ENCODE measurements at regions not wholly inside any gene's neighbourhood (a gene's known extent, or its start where the extent isn't known, plus 50 kb on each side); places are given as distances from the start of the nearest gene placed in this dataset.

DNA sequence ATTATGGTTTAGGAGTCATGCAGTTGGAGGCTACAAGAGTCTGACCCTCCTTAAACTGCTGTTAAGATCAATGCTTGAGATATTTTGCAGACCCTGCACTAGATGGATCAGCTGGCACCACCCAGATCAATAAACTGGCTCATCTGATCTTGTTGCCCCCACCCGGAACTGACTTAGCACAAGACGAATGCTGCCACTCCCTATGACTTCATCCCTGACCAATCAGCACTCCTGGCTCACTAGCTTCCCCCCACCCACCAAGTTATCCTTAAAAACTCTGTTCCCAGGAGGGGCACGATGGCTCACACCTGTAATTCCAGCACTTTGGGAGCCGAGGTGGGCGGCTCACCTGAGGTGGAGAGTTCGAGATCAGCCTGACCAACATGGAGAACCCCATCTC lies 594.0 kb downstream of the NTRK3 start:
- ChIA-PET CTCF (no interaction called here), POLR2A (ENCODE audit: low non-redundant PET) (no interaction called here)
- no TSS peak for BruUV-seq (replicated peaks)
- TF ChIP-seq EZH2 (IDR thresholded peaks at IDR 0.05; ENCODE audit: borderline replicate concordance, low read depth, low read length, poor library complexity, severe bottlenecking): no peak
- TF ChIP-seq, protein P1, sequence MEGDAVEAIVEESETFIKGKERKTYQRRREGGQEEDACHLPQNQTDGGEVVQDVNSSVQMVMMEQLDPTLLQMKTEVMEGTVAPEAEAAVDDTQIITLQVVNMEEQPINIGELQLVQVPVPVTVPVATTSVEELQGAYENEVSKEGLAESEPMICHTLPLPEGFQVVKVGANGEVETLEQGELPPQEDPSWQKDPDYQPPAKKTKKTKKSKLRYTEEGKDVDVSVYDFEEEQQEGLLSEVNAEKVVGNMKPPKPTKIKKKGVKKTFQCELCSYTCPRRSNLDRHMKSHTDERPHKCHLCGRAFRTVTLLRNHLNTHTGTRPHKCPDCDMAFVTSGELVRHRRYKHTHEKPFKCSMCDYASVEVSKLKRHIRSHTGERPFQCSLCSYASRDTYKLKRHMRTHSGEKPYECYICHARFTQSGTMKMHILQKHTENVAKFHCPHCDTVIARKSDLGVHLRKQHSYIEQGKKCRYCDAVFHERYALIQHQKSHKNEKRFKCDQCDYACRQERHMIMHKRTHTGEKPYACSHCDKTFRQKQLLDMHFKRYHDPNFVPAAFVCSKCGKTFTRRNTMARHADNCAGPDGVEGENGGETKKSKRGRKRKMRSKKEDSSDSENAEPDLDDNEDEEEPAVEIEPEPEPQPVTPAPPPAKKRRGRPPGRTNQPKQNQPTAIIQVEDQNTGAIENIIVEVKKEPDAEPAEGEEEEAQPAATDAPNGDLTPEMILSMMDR (conservative IDR thresholded peaks at IDR 0.05; ENCODE audit: low read depth, low read length): no peak
- H3K9me3 ChIP-seq (ENCODE audit: low read depth, low read length, poor library complexity, severe bottlenecking): peaks cover 18% of the 10 kb centered on the region
- intact Hi-C loops (cut with micrococcal nuclease; ENCODE audit: unreplicated experiment): no loop called here
- H3K4me1 ChIP-seq (ENCODE audit: insufficient read depth, low read length, poor library complexity, severe bottlenecking): no peaks in the 10 kb centered on the region
- no peaks in the 10 kb centered on the region for H3K36me3 ChIP-seq (ENCODE audit: insufficient read depth, low read length, poor library complexity, severe bottlenecking)
- H3K4me3 ChIP-seq (ENCODE audit: low read depth, low read length, poor library complexity, severe bottlenecking): no peak overlapping the region
- no peak for DNase-seq (ENCODE audit: low spot score)
- no peaks in the 10 kb centered on the region for H3K27me3 ChIP-seq (replicated peaks; ENCODE audit: insufficient read depth, low read depth, low read length, poor library complexity)
- no peak overlapping the region for H3K27ac ChIP-seq (ENCODE audit: low read depth, low read length, poor library complexity, severe bottlenecking)

DNA sequence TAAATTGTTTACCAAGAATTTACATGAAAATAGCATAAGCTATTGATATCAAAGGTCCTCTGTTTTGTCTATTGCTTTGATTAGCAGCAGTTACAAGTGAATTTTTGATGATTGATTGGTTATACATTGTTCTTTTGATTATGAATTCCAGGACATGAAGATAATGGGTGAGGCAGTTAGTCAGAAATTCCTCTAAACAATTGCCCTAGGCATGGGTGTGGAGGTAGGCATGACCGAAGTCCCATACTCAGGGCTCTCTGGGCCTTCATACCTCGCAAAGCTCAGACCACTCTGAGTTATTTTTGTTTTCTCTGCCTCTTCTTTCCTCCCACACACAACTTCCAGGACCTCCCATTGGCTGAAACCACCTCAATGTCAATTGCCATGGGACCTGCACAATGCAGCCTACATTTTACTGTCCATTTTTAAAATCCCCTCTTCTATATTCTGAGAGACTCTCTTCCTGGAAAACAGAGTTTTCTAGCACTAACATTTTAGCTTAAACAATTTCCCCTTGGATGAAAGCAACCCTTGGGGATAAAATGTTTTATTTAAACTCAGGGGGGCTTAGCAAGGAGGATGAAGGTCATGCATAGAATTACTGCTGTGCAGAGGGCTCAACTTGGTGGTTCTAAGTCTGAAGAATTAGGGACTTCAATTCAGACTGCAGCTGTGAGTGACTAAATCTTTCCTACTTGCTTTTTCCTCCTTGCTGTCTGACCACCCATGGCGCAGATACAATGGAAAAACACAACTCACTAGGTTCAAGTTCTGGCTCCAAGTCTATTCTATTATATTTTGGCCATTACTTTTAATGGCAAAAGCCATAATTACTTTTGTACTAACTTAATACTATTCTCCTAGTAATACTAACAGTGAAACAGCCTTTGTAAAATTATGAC lies 594.8 kb downstream of the NTRK3 start:
- no TSS peak for BruUV-seq (replicated peaks)
- Histone ChIP-seq H3K27me3 (replicated peaks; ENCODE audit: insufficient read depth, low read depth, low read length, poor library complexity) (no peaks in the 10 kb centered on the region), H3K4me3 (ENCODE audit: low read depth, low read length, poor library complexity, severe bottlenecking) (no peak overlapping the region), H3K4me1 (ENCODE audit: insufficient read depth, low read length, poor library complexity, severe bottlenecking) (no peaks in the 10 kb centered on the region), H3K9me3 (ENCODE audit: low read depth, low read length, poor library complexity, severe bottlenecking) (peaks cover 17% of the 10 kb centered on the region), H3K36me3 (ENCODE audit: insufficient read depth, low read length, poor library complexity, severe bottlenecking) (no peaks in the 10 kb centered on the region), H3K27ac (ENCODE audit: low read depth, low read length, poor library complexity, severe bottlenecking) (no peak overlapping the region)
- CTCF ChIA-PET: no interaction called here
- TF ChIP-seq EZH2 (IDR thresholded peaks at IDR 0.05; ENCODE audit: borderline replicate concordance, low read depth, low read length, poor library complexity, severe bottlenecking): no peak
- TF ChIP-seq, protein P1 (conservative IDR thresholded peaks at IDR 0.05; ENCODE audit: low read depth, low read length): no peak
- DNase-seq (ENCODE audit: low spot score): no peak
- POLR2A ChIA-PET (ENCODE audit: low non-redundant PET): no interaction called here
- intact Hi-C loops (cut with micrococcal nuclease; ENCODE audit: unreplicated experiment): no loop called here

DNA sequence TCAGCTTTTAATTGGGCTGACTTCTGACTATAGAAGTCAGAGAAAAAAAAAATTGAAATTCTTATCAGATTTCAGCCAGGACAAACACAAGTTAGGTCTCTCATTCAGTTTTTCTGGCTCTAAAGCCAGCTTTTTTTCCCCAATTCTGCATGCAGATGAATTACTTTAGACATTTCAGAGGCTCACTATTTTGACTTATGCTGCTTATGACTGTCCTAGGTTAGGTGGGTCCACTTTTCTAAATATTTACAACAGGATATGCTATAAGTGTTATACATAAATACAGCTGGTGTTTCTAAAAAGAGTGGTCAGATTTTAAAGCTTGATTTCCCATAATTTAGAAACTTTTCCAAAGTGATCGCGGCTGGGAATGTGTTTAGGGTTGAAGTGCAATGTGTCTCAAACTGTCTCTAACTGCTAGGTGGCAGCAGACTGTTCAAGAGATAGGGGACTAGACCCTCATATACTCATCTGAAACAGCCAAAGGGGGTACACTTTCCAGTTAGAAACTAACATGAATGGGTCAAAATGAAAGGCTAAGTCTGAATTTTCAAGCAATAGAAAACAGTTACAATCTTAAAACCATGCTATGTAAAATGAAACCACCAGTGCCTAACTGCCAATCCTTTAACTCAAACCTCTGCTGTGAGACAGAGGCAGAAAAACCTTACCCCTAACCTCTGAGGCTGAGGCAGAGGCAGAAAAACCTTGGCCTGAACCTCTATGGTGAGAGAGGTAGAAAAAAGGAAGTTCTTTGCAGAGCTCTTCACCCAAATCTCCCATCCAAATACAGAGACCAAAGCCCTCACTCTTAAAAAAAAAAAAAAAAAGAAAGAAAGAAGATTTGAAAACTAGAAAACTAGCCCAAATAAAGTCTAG lies 596.0 kb downstream of the NTRK3 start:
- H3K27me3 ChIP-seq (replicated peaks; ENCODE audit: insufficient read depth, low read depth, low read length, poor library complexity): no peaks in the 10 kb centered on the region
- peaks cover 17% of the 10 kb centered on the region for H3K9me3 ChIP-seq (ENCODE audit: low read depth, low read length, poor library complexity, severe bottlenecking)
- BruUV-seq (replicated peaks): no TSS peak
- no peaks in the 10 kb centered on the region for H3K36me3 ChIP-seq (ENCODE audit: insufficient read depth, low read length, poor library complexity, severe bottlenecking)
- POLR2A ChIA-PET (ENCODE audit: low non-redundant PET): interaction anchor here (0.6 kb wide), 1 partner anchor 479 kb away, joined by 10 read pairs; no protein-coding TSS in a partner anchor
- H3K27ac ChIP-seq (ENCODE audit: low read depth, low read length, poor library complexity, severe bottlenecking): no peak overlapping the region
- no peak for DNase-seq (ENCODE audit: low spot score)
- H3K4me3 ChIP-seq (ENCODE audit: low read depth, low read length, poor library complexity, severe bottlenecking): no peak overlapping the region
- CTCF ChIA-PET: no interaction called here
- no peak for TF ChIP-seq EZH2 (IDR thresholded peaks at IDR 0.05; ENCODE audit: borderline replicate concordance, low read depth, low read length, poor library complexity, severe bottlenecking)
- TF ChIP-seq, protein P1 (conservative IDR thresholded peaks at IDR 0.05; ENCODE audit: low read depth, low read length): no peak
- intact Hi-C loops (cut with micrococcal nuclease; ENCODE audit: unreplicated experiment): no loop called here
- no peaks in the 10 kb centered on the region for H3K4me1 ChIP-seq (ENCODE audit: insufficient read depth, low read length, poor library complexity, severe bottlenecking)

Data from A673 (cell line).